HG03469 (cell line): ENCODE measurements at regions not wholly inside any gene's neighbourhood (a gene's known extent, or its start where the extent isn't known, plus 50 kb on each side); places are given as distances from the start of the nearest gene placed in this dataset.

Source experiments
- ATAC-seq: cut with Tn5 transposase; IDR thresholded peaks from one replicate; pipeline ENCODE4 v1.9.1; 2021; ENCODE audit warnings: mild to moderate bottlenecking, moderate library complexity, moderate number of reproducible peaks; ENCODE audit not compliant: unreplicated experiment

DNA sequence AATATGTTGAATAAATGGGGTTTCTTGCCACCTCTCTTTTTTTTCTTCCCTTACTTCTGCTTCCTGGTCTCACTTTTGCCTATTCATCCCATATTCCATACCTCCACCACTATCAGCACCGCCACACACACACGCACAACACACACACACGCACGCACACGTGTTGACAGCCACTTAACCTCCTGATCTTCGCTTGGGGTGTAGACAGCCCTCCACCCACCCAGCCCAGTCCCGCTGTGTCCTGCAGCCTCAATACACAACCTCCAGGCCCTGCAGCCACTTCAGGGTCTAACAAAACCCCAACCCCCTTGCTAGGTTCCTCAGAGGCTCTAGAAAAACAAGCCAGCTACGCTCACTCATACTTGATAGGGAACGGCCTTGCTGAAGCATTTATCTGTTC lies 72.3 kb downstream of the LINC00237 start:
- ATAC-seq: no peak

DNA sequence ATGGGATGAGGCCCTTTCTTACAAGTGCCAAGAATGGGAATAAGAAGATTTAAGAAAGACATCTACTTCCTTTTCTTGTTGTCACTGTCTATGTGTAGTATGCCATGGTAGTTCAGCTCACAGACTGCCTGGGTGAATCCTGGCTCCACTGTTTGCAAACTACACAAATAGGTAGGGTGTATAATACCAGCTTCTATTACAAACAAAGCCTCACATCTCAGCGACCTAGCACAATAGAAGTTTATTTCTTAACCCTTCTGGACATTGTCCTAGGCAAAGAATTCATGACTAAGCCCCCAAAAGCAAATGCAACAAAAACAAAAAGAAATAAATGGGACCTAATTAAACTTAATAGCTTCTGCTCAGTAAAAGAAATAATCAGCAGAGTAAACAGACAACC lies 74.5 kb downstream of the LINC00237 start:
- ATAC-seq: no peak

DNA sequence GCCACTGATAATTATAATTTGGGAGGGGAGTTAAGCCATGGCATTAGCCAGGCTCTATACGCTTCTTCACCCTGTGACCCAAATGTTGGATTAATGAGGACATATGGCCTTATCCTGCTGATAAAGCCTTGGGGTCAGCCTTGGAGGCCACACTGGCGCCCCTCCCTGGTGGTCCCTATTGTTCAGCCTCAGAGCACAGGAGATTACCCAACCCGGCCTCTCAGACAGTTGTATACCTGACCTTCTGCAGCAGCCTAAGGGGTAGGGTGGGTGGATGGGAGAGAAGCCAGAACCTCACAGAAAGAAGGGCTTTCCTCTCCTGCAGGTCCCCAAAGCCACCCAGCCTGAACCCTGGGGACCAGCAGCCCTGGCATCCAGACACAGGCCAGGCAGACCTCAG lies 76.8 kb downstream of the LINC00237 start:
- no peak for ATAC-seq

DNA sequence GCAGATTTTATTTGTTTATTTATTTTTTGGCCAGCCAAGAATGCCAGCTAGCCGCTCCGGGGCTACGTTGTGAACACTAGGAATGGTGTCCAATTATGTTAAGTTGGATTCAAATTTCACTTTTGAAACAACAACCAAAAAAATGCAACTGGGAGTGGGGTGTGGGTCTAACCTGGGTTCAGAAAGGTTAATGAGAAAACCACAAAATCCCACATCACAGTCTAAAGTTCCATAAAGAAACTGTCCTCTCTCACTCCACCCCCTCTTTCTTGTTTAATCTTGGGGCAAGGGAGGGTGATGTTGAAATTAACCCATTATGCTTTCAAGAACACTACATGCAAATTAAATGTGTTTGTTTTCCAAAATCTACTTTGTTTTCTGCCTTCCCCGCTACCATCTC lies 77.2 kb downstream of the LINC00237 start:
- no peak for ATAC-seq

DNA sequence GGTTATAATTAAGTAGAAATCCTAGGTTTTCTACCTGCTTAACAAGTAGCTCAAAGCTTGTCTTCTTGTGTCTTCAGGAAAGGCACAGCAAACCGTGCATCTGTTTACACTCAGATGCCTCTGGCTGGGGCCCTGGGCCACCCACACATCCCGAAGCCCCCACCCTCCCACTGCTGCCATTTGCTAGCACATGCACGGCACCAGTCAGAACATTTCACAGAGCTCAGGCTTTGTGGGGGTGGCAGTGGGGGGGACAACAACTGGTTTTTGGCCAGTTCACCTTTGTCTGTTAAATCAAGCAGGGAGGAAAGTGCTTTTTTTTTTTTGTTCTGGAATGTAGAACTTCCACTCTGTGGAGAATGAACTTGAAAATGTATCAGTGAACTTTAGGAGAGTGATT lies 77.7 kb downstream of the LINC00237 start:
- ATAC-seq: no peak

DNA sequence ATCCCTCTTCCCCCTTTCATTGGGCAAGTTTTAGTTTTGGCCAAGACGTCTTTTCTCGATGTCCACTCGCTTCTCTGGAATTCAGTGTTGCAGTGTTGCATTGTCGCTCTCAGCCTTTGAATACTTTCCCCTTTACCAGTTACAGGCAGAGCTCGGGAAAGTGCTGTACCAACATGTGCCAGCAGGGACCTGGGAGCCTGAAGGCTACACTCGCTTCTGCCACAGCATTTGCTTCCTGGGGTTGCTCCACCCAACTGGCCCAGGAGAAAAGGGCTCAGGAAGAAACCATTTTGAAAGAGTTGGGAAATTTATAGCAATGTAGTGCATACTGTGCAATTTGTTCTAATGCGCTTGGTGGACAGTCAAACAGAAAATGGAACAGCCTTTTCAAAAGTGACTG lies 78.6 kb downstream of the LINC00237 start:
- no peak for ATAC-seq

DNA sequence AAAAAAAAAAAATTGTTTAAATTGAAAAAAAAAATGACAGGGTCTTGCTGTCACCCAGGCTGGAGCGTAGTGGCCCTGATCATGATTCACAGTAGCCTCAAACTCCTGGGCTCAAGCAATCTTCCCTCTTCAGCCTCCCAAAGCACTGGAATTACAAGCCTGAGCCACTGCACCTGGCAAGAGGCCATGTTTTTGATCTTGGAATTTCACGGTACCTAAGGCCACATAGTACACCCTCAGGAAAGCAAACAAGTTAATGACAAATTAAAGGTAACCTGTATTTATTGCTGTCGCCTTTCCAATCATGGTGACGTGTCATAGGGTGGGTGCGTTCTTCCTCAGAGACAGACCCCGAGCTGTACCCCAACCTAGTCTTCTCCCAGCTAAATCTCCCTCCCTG lies 79.2 kb downstream of the LINC00237 start:
- ATAC-seq: no peak

DNA sequence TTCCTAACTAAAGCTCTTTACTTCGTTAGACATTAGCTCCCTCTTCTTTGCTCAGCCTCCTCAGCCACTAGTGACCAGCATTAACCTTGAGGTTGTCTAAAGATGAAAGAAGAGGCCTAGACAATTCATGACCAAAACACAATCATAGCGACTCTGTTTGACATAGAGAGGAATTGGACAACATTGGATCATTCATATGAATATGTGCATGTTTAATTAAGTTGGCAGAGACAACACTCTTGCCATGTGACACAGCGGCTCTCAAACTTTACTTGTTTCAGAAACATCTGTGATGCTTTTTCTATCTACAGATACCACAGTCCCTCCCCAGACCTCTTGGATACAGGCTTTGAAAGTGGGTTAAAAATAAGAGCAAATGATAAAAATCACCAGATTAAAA lies 81.7 kb downstream of the LINC00237 start:
- ATAC-seq: no peak

DNA sequence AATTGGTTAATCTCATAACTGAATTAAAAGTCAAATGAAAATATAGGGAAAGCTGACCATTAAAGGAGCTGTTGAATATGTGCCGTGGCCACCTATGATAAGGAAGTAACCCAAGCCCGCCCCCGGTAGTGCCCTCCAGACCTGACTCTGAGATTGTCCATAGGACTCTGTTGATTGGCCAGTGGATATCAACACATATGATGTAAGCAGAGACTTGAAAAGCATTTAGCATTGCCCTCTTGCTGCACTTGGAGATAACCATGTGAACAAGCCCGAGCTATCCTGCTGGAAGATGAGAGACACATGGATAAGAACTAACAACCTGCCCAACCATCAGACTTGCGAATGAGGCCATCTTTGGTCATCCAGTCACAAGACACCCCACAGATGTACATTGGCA lies 83.2 kb downstream of the LINC00237 start:
- no peak for ATAC-seq

DNA sequence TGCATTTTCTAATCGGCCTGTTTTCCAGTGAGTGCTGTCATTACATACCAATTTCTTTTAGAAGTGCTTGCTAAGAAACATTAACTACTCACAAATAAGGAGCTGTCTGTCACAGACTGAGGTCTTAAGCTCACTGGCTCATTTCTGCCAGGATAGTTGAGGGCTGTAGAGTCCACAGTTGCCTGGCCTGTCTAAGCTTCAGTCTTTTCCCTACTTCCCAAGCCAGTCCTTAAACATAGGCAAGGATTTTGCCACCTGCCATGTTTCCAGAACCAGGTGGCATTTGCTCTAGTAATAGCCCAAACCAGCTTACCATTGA lies 84.7 kb downstream of the LINC00237 start:
- no peak for ATAC-seq

DNA sequence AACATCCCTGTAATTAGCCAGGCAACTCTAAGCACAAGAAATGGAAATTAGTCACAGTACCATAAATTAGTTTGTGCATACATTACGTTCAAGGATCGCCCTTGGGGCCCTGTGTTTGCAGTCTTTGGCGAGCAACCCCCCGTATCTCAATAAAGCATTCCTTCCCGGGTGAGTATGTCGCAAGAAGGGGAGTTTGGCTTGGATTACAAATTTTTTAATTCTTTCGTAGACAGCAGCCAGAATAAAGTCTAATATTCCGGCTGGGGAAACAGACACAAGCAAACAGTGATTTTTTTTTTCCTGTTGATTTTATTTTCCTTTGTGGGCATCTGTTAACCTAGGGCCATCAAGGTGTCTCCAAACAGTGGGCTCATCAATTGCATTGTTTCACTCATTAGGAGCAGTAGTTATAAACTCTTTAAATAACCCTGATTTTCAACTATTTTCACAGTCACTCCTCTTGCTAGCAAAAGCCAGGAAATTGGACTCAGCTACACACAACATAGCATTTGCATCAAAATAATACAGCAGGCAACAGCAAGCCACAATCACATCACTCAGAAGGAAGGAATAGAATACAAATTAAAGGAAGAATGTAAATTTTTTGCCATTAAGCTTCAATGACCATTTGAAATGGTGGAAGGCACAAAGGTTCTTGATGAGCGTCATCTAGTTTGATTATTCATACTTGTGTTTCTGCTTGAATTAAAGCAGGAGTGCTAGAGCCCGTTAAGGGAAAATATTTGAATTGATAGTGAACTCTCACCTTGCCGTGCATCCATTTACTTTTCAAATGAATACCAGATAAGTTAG lies 85.3 kb downstream of the LINC00237 start:
- ATAC-seq: no peak

DNA sequence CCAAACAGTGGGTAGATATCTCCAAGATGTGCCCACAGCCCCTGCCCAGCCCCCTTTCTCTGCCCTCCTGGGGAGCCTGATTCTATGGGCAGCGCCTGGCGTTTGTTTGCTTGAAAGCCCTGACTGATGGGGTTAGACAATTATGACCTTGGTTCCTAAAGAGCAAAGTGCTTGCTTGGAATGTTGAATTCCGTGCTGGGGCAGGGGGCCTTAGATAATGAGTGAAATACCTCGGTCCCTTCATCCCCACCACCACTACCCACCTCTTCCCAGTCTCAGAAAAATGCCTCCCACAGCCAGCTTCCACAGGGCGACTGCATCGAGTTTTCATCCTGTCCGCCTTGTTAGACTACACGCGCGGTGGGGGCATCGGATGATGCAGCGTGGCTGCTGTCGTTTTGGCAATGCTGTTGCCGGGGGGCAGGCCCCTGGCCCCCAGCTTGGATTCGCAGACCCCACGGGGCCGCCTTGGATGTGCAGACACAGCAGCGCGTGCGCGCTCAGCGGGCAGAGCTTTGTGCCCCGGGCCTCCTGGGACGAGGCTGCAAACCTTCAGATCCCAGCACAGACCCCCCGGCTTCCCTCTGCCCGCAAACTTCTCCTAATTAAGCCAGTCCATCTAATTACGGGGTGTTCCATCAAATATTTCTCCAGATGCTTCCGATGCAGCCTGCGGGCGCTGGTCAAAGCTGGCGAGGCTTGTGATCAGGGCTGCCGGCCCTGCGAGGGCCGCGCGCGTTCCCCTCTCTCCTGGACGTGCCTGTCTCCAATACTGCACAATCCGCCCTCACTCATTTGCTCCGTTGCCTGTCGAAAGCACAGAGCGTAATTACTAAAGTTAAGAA lies 86.1 kb downstream of the LINC00237 start:
- no peak for ATAC-seq

DNA sequence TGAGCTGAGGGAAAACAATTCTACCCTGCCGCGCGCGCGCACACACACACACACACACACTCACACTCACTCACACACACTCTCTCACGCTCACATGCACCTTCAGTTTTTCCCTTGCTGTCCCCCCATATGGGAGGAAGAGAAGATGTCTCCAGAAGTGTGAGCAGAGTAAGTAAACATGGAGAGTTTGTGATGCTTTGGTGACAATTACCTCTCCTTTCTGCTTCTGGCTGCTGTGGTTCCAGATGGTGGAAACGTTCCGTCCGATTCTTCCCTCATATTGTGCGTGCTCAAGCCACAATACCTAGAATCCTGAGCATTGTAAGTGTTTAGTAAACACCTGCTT lies 86.7 kb downstream of the LINC00237 start:
- no peak for ATAC-seq

DNA sequence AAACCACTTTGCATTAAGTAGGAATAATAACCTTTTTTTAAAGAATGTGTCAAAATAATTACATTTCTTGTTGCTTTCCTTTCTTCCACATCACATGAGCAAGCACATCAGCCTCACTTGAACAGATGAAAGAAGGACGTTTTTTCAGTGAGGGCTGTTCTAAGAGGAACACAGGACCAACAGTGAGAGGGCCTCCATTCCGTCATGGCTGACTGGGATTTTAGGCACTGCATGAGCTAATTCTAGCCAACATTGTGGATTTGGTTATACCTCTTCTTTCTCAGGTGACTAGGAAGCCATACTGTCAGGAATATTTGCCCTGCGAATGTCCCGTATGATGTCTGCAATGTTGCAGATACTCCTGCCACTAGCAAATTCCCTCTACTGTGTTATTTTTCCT lies 87.6 kb downstream of the LINC00237 start:
- ATAC-seq: no peak

DNA sequence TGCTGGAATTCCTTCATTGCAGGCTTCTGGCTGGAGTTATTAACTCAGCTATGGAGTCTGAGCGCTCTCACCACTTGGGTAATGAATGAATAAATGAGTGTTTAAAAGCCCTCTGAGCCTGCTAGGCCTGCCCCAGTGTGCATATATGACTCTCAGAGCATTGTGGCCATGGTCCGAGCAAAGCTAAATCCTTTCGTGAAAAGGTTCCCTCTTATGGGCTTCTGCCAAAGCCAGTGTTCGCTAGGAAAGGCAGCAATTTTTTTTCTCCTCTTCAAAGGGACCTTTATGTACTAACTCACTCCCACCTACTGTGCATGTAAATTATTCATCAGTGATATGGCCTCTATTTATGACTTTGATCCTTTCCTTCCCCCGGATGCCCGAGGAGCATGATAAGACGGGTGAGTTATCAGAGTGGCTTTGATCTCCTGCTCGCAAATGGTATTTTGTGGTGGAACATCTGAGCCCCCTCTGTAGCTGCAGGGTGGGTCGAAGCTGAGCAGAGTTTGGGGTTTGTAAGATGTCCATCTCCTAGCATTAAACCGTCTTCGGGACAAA lies 88.6 kb downstream of the LINC00237 start:
- no peak for ATAC-seq

DNA sequence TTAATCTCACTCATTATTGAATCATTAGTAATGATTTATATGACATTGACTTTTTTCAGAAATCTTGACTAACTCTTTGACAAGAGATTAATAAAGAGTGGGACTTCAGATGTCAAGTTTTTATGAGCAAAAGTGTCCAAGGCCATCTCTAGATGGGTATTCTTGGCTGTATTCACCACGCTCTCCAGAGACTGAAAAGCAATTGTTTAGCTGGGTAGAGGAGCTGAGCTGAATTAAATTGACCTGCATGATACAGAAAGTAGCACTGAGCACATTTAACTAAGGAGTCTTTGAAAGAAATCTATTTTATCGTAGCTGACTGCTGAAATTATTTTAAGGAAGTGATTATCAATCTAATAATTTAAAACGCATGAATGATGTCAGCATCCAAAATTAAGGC lies 89.4 kb downstream of the LINC00237 start:
- ATAC-seq: no peak

DNA sequence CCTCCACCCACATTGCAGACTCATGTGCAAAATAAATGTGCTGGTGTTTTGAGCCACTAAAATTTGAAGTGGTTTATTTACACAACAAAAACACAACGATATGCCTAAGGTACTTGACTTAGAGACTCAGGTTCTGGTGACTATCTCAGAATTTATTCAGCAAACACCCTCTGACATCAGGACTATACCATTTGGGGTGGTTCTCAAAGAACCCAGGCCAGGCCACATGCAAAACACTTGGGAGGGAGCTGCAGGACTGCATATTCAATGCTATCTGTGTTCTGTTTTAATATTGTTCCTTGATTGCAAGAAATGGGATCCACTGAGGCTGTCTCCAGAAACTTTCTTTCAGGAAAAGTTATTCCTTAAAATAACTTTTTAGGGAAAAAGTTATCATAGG lies 91.6 kb downstream of the LINC00237 start:
- ATAC-seq: no peak

DNA sequence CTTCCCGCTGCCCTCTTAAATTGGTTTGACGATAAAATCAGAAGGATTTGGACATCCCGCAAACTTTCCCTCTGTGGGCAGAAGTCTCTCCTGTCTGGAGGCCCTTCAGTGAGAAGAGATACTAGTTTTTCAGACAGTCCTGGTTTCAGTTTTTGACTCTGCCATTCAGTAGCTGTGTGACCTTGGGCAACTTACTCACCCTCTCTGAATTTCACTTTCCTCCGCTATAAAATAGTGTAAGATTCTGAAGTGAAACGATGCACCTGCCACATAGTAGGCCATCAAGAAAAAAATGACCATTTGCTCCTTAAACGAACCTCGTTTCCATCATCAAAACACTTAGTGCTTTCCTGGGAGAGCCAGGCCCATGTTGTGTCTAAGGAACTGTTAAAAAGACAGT lies 97.2 kb downstream of the LINC00237 start:
- ATAC-seq: no peak

DNA sequence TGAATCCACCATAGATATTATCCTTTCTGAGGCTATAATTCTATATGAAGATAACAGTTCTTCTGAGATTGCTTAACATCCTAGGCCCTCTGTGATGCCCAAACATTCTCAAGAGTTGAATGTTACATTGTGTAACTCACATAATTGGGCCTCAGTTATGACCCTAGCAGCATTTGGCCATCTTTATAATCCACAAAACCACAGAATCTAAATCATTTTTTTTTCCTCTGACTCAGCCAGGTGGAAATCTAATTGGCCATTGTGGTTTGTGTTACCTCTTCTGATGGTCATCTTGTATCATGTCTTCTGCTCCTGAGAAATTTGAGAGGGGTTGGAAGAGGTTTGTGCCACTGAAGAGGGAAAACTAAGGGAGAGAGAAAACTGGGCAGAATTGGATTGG lies 99.5 kb downstream of the LINC00237 start:
- no peak for ATAC-seq

DNA sequence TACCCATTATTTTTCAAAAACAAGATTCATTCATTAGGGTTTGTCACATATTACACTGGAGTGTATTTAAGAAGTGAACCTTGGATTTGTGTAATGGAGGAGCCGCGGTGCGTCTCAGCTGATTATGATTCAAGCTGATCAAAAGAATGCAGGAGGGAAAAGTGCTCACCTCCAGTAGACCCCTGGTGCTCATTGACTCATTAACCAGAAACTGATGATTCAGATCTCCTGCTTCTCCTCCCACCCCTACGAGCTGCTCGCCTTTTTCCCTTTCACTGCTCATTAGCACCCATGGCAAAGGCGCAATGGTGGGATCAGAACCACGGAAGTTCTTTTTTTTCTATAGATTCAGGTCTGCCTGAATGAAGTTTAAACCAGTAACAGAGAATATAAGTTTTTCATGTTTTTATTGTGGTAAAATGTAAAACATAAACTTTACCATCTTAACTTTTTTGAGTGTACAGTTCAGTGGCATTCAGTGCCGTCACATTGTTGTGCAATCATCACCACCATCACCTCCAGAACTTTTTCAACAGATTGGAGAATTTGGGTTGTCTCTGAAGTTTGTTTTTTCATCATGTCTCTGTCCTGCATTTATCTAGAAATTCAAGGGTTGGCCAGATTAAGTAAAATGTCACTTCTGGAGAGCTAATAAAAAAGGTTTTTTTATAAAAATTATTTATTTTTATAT lies 101.6 kb downstream of the LINC00237 start:
- ATAC-seq: no peak

DNA sequence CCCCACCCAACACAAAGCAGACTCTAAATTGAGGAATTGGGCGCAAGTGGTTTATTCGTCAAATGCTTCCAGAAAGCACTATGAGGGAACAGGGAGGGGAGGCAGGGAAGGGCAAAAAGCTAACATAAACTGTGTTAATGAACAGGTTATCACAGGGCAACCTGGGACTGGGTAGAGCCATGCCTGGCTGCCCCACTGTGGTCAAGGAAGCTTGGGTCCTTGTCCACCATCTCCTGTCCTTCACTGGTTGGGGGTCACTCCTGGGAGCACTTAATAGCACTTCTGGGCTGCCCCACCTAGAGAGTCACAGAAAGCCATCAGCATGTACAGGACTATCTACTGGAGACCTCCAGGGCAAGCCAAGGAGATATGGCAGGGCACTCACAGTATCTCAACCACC lies 102.3 kb downstream of the LINC00237 start:
- ATAC-seq: no peak

DNA sequence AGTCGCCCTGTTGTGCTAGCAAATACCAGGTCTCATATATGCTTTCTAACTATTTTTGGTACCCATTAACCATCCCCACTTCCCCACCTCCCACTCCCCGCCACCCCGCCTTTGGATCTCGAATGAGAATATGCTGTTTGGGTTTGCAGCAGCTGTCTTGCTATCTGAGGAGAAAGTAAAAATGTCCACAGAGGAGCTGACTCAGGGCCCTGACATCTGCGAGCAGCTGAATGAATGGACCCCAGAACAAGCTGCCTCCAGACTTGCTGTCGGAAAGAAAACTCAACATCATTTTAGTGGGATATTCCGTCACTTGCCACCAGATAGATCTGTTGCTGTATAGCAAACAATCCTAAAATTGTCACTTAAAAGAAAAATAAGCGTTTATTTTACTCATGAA lies 103.7 kb downstream of the LINC00237 start:
- no peak for ATAC-seq
